PFSK-1 (cell line): ENCODE measurements at regions not wholly inside any gene's neighbourhood (a gene's known extent, or its start where the extent isn't known, plus 50 kb on each side); places are given as distances from the start of the nearest gene placed in this dataset.

ENCODE experiments used
- FOXP2 ChIP-seq: optimal IDR thresholded peaks from 2 replicates; pipeline ENCODE3; 2011; ENCODE audit warnings: borderline replicate concordance, control low read depth, inconsistent platforms; ENCODE audit not compliant: insufficient read depth; ENCODE audit errors: extremely low read length, extremely low read depth
- POLR2AphosphoS5 ChIP-seq: IDR thresholded peaks from 2 replicates; pipeline ENCODE4 v1.6.1; 2012; ENCODE audit warnings: low read depth, mild to moderate bottlenecking, control low read depth, low read length, moderate library complexity
- SIN3A ChIP-seq: IDR thresholded peaks from 2 replicates; pipeline ENCODE4 v1.6.1; 2012; ENCODE audit warnings: mild to moderate bottlenecking, low read length, moderate library complexity, borderline replicate concordance; ENCODE audit not compliant: insufficient read depth
- TAF1 ChIP-seq: IDR thresholded peaks from 2 replicates; pipeline ENCODE4 v1.6.1; 2012; ENCODE audit warnings: low read length, control low read depth, borderline replicate concordance; ENCODE audit not compliant: insufficient read depth
- TF ChIP-seq, protein P1 (sequence below), 2 experiments: IDR thresholded peaks; 2 replicates each; pipeline versions ENCODE4 v1.6.1 to v1.8.0; 2011 to 2012; ENCODE audit warnings: low read depth in 2 of 2, low read length in 2 of 2, control low read depth in 1 of 2, inconsistent platforms in 1 of 2, mild to moderate bottlenecking in 1 of 2, moderate library complexity in 1 of 2; ENCODE audit not compliant: insufficient read depth in 1 of 2

DNA sequence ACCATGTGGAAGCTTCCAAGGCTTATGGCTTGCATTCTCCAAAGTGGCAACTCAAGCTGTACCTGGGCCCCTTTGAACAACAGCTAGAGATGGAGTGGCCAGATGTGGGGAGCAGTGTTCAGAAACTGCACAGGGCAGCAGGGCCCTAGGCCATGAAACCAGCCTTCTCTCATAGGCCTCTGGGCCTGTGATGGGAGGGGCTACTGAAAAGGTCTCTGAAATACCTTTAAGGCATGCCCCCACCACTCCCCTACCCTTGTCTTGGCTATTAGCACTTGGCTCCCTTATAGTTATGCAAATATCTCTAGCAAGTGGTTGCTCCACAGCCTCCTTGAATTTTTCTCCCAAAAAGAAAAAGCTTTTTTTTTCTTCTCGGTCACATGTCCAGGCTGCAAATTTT, 1014.6 kb downstream of the DTWD2 start:
- TF ChIP-seq TAF1: no peak
- no peak for TF ChIP-seq SIN3A
- TF ChIP-seq, protein P1, sequence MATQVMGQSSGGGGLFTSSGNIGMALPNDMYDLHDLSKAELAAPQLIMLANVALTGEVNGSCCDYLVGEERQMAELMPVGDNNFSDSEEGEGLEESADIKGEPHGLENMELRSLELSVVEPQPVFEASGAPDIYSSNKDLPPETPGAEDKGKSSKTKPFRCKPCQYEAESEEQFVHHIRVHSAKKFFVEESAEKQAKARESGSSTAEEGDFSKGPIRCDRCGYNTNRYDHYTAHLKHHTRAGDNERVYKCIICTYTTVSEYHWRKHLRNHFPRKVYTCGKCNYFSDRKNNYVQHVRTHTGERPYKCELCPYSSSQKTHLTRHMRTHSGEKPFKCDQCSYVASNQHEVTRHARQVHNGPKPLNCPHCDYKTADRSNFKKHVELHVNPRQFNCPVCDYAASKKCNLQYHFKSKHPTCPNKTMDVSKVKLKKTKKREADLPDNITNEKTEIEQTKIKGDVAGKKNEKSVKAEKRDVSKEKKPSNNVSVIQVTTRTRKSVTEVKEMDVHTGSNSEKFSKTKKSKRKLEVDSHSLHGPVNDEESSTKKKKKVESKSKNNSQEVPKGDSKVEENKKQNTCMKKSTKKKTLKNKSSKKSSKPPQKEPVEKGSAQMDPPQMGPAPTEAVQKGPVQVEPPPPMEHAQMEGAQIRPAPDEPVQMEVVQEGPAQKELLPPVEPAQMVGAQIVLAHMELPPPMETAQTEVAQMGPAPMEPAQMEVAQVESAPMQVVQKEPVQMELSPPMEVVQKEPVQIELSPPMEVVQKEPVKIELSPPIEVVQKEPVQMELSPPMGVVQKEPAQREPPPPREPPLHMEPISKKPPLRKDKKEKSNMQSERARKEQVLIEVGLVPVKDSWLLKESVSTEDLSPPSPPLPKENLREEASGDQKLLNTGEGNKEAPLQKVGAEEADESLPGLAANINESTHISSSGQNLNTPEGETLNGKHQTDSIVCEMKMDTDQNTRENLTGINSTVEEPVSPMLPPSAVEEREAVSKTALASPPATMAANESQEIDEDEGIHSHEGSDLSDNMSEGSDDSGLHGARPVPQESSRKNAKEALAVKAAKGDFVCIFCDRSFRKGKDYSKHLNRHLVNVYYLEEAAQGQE (IDR thresholded peaks at IDR 0.05; ENCODE audit: insufficient read depth in 1 of 2, low read depth in 2 of 2, low read length in 2 of 2): no peak
- TF ChIP-seq POLR2AphosphoS5: no peak
- no peak for TF ChIP-seq FOXP2

- TF ChIP-seq TAF1 (no peak), SIN3A (no peak), POLR2AphosphoS5 (no peak), FOXP2 (no peak)
- TF ChIP-seq, protein P1 (IDR thresholded peaks at IDR 0.05; ENCODE audit: insufficient read depth in 1 of 2, low read depth in 2 of 2, low read length in 2 of 2): no peak
These were observed 1032.5 kb downstream of the DTWD2 start for GRCh38 chr5:117955831-117956230.

GRCh38 chr5:117954331-117954730, 1034.0 kb downstream of the DTWD2 start:
- TF ChIP-seq, protein P1 (IDR thresholded peaks at IDR 0.05; ENCODE audit: insufficient read depth in 1 of 2, low read depth in 2 of 2, low read length in 2 of 2): no peak
- TF ChIP-seq POLR2AphosphoS5 (no peak), SIN3A (no peak), FOXP2 (no peak), TAF1 (no peak)

DNA sequence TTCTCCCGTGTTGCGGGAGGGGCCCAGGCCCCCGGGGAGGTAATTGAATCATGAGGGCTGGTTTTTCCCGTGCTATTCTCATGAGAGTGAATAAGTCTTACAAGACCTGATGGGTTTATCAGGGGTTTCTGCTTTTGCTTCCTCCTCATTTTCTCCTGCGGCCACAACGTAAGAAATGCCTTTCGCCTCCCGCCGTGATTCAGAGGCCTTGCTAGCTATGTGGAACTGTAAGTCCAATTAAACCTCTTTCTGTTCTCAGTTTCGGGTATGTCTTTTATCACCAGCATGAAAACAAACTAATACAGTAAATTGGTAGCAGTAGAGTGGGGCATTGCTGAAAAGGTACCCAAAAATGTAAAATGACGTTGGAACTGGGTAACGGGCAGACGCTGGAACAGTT, 1035.1 kb downstream of the DTWD2 start:
- TF ChIP-seq POLR2AphosphoS5 (no peak), SIN3A (no peak), TAF1 (no peak), FOXP2 (no peak)
- TF ChIP-seq, protein P1 (IDR thresholded peaks at IDR 0.05; ENCODE audit: insufficient read depth in 1 of 2, low read depth in 2 of 2, low read length in 2 of 2): no peak

DNA sequence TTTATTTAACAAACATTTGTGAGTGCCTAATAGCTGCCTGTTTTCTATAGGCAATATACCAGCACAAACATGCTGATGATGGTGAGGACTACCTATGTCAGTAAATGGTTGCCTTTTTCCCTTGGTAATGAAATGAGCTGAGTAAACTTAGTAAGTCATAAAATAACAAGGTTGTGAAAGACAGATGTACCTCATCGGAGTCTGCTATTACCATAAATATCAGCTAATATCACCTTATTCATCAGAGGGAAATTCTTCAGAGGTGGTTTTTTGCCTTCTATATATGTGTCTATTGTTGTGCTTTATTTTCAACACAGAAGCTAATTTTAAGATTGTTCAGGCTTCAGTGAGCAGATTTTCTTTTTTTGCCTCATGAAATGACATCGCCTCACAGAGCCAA, 1040.5 kb downstream of the DTWD2 start:
- TF ChIP-seq, protein P1 (IDR thresholded peaks at IDR 0.05; ENCODE audit: insufficient read depth in 1 of 2, low read depth in 2 of 2, low read length in 2 of 2): no peak
- no peak for TF ChIP-seq POLR2AphosphoS5
- no peak for TF ChIP-seq SIN3A
- TF ChIP-seq TAF1: no peak
- no peak for TF ChIP-seq FOXP2
